H9 (cell line): ENCODE measurements at regions not wholly inside any gene's neighbourhood (a gene's known extent, or its start where the extent isn't known, plus 50 kb on each side); places are given as distances from the start of the nearest gene placed in this dataset.

Experiments used
- DNase-seq: peaks from one replicate; pipeline ENCODE4 v3.0.0-alpha.2; 2017
- H2AFZ ChIP-seq: one replicate; pipeline ENCODE4 v1.6.1; 2013; ENCODE audit warnings: mild to moderate bottlenecking, low read length, control low read depth, moderate library complexity
- H2AK5ac ChIP-seq: 2 replicates; pipeline ENCODE4 v1.6.1; 2013; ENCODE audit warnings: low read length, control low read depth, mixed read lengths; ENCODE audit not compliant: insufficient read length
- H2BK120ac ChIP-seq: one replicate; pipeline ENCODE4 v1.6.1; 2013; ENCODE audit warnings: low read depth, mild to moderate bottlenecking, low read length, control low read depth, inconsistent platforms; ENCODE audit not compliant: poor library complexity, severe bottlenecking
- H2BK12ac ChIP-seq: 2 replicates; pipeline ENCODE4 v1.6.1; 2013; ENCODE audit warnings: low read length, control low read depth, mixed read lengths, low read depth; ENCODE audit not compliant: insufficient read length
- H2BK15ac ChIP-seq: 2 replicates; pipeline ENCODE4 v1.6.1; 2013; ENCODE audit warnings: low read depth, low read length, control low read depth
- H2BK20ac ChIP-seq: one replicate; pipeline ENCODE4 v1.6.1; 2013; ENCODE audit warnings: low read depth, mild to moderate bottlenecking, low read length, control low read depth, inconsistent platforms; ENCODE audit not compliant: poor library complexity, severe bottlenecking
- H2BK5ac ChIP-seq: 2 replicates; pipeline ENCODE4 v1.6.1; 2013; ENCODE audit warnings: low read length, control low read depth, mixed read lengths; ENCODE audit not compliant: insufficient read length
- H3K14ac ChIP-seq: 2 replicates; pipeline ENCODE4 v1.6.1; 2013; ENCODE audit warnings: low read length, control low read depth; ENCODE audit not compliant: insufficient read depth
- H3K18ac ChIP-seq: 2 replicates; pipeline ENCODE4 v1.6.1; 2013; ENCODE audit warnings: low read depth, mild to moderate bottlenecking, mixed read lengths, low read length, control low read depth; ENCODE audit not compliant: insufficient read length
- H3K23ac ChIP-seq: 2 replicates; pipeline ENCODE4 v1.6.1; 2013; ENCODE audit warnings: low read length, control low read depth, mixed read lengths, low read depth; ENCODE audit not compliant: insufficient read length
- H3K23me2 ChIP-seq: 2 replicates; pipeline ENCODE4 v1.6.1; 2013; ENCODE audit warnings: low read depth, mild to moderate bottlenecking, mixed read lengths, low read length, control low read depth; ENCODE audit not compliant: insufficient read length, poor library complexity, severe bottlenecking
- H3K27ac ChIP-seq: 2 replicates; pipeline ENCODE4 v1.5.1; 2013; ENCODE audit warnings: low read length, control low read depth, mixed read lengths, low read depth; ENCODE audit not compliant: insufficient read length
- H3K27me3 ChIP-seq: 2 replicates; pipeline ENCODE4 v1.6.1; 2013; ENCODE audit warnings: low read length, control low read depth, inconsistent platforms; ENCODE audit not compliant: insufficient read depth
- H3K4ac ChIP-seq: 2 replicates; pipeline ENCODE4 v1.6.1; 2013; ENCODE audit warnings: low read depth, mild to moderate bottlenecking, control low read depth, inconsistent platforms, low read length, moderate library complexity
- H3K4me1 ChIP-seq: 2 replicates; pipeline ENCODE4 v1.6.1; 2013; ENCODE audit warnings: low read length, control low read depth, inconsistent platforms; ENCODE audit not compliant: insufficient read depth
- H3K4me2 ChIP-seq: 2 replicates; pipeline ENCODE4 v1.6.1; 2013; ENCODE audit warnings: low read length, control low read depth, mixed read lengths; ENCODE audit not compliant: insufficient read length, insufficient read depth
- H3K56ac ChIP-seq: 2 replicates; pipeline ENCODE4 v1.6.1; 2013; ENCODE audit warnings: low read depth, mild to moderate bottlenecking, mixed read lengths, low read length, control low read depth; ENCODE audit not compliant: insufficient read length
- H3K79me1 ChIP-seq: 2 replicates; pipeline ENCODE4 v1.6.1; 2013; ENCODE audit warnings: low read depth, mild to moderate bottlenecking, moderate library complexity, low read length, control low read depth, inconsistent platforms; ENCODE audit not compliant: insufficient read depth, poor library complexity, severe bottlenecking
- H3K79me2 ChIP-seq: 2 replicates; pipeline ENCODE4 v1.6.1; 2013; ENCODE audit warnings: low read length, control low read depth, inconsistent platforms; ENCODE audit not compliant: insufficient read depth
- H3K9ac ChIP-seq: 2 replicates; pipeline ENCODE4 v1.6.1; 2013; ENCODE audit warnings: low read length, control low read depth, mixed read lengths; ENCODE audit not compliant: insufficient read length; ENCODE audit errors: extremely low read depth
- H3K9me3 ChIP-seq: one replicate; pipeline ENCODE4 v1.6.1; 2013; ENCODE audit warnings: low read depth, low read length, inconsistent platforms; ENCODE audit not compliant: control insufficient read depth
- H3T11ph ChIP-seq: one replicate; pipeline ENCODE4 v1.6.1; 2013; ENCODE audit warnings: mild to moderate bottlenecking, low read length, control low read depth, inconsistent platforms
- H4K20me1 ChIP-seq: one replicate; pipeline ENCODE4 v1.6.1; 2013; ENCODE audit not compliant: control insufficient read depth, insufficient read length, insufficient read depth
- H4K5ac ChIP-seq: 2 replicates; pipeline ENCODE4 v1.6.1; 2013; ENCODE audit warnings: low read depth, mild to moderate bottlenecking, mixed read lengths, low read length, control low read depth; ENCODE audit not compliant: insufficient read length
- H4K8ac ChIP-seq: replicated peaks from 2 replicates; pipeline ENCODE4 v1.6.1; 2013; ENCODE audit warnings: low read length, control low read depth, mixed read lengths, low read depth; ENCODE audit not compliant: insufficient read length
- H4K91ac ChIP-seq: 2 replicates; pipeline ENCODE4 v1.6.1; 2013; ENCODE audit warnings: low read depth, mild to moderate bottlenecking, moderate library complexity, mixed read lengths, low read length, control low read depth; ENCODE audit not compliant: insufficient read length
- H3K27ac Mint-ChIP-seq, 3 experiments: 2 replicates in 2 of 3; 3 replicates in 1 of 3; pipeline ENCODE4 v1.8.0; 2020 to 2021; ENCODE audit warnings: mixed read lengths in 3 of 3, mild to moderate bottlenecking in 1 of 3, moderate library complexity in 1 of 3
- H3K27me3 Mint-ChIP-seq: 2 replicates; pipeline ENCODE4 v1.8.0; 2021; ENCODE audit warnings: low read depth, mild to moderate bottlenecking, moderate library complexity, mixed read lengths
- H3K36me3 Mint-ChIP-seq, 3 experiments: 2 replicates in 2 of 3; 3 replicates in 1 of 3; pipeline ENCODE4 v1.8.0; 2020 to 2021; ENCODE audit warnings: low read depth in 3 of 3, mixed read lengths in 3 of 3; ENCODE audit not compliant: insufficient read depth in 1 of 3
- H3K4me1 Mint-ChIP-seq, 2 experiments: 2 replicates each; pipeline ENCODE4 v1.8.0; 2020; ENCODE audit warnings: mixed read lengths in 2 of 2
- H3K4me3 Mint-ChIP-seq, 2 experiments: 2 replicates in 1 of 2; 3 replicates in 1 of 2; pipeline ENCODE4 v1.8.0; 2020 to 2021; ENCODE audit warnings: mild to moderate bottlenecking in 2 of 2, mixed read lengths in 2 of 2, moderate library complexity in 1 of 2
- H3K9me3 Mint-ChIP-seq, 2 experiments: 2 replicates in 1 of 2; 3 replicates in 1 of 2; pipeline ENCODE4 v1.8.0; 2020; ENCODE audit warnings: mild to moderate bottlenecking in 2 of 2, mixed read lengths in 2 of 2, moderate library complexity in 1 of 2
- CTCF ChIP-seq: fragments of 200-600 bp; sonication (generic); conservative IDR thresholded peaks from 3 replicates; pipeline ENCODE4 v1.8.0; 2021; ENCODE audit warnings: antibody characterized with exemption, mild to moderate bottlenecking
- WGBS: extraction: QIAGEN DNeasy Blood & Tissue Kit; methylation state at CpG from one replicate; pipeline ENCODE4 v1.1.7; 2013; ENCODE audit warnings: missing lambda C conversion rate, low lambda C conversion rate, mixed read lengths; ENCODE audit not compliant: insufficient read length; ENCODE audit errors: extremely low coverage; 5-methylcytosine and 5-hydroxymethylcytosine counted together

GRCh38 chr2:12487253-12488004 is 229.3 kb upstream of the TRIB2 start:
- Histone ChIP-seq H3K4me1 (no peaks in the 10 kb centered on the region), H4K91ac (no peak overlapping the region), H2AFZ (no peak overlapping the region), H2BK20ac (no peak overlapping the region), H4K8ac (no peak overlapping the region), H2BK12ac (no peak overlapping the region), H2BK5ac (no peak overlapping the region), H2BK120ac (no peak overlapping the region), H3K79me2 (no peaks in the 10 kb centered on the region), H3K9ac (no peak overlapping the region), H4K20me1 (no peaks in the 10 kb centered on the region), H3T11ph (no peak overlapping the region), H2AK5ac (no peak overlapping the region), H4K5ac (no peak overlapping the region), H3K79me1 (no peaks in the 10 kb centered on the region), H2BK15ac (no peak overlapping the region), H3K23ac (no peak overlapping the region), H3K56ac (no peak overlapping the region), H3K9me3 (no peaks in the 10 kb centered on the region), H3K27me3 (no peaks in the 10 kb centered on the region), H3K4me2 (no peak overlapping the region), H3K23me2 (no peaks in the 10 kb centered on the region), H3K14ac (no peak overlapping the region), H3K18ac (no peak overlapping the region), H3K4ac (no peak overlapping the region), H3K27ac (no peak overlapping the region)
- Mint-ChIP-seq H3K9me3 (no peaks in the 10 kb centered on the region), H3K4me3 (no peak overlapping the region), H3K27me3 (no peaks in the 10 kb centered on the region), H3K27ac (no peak overlapping the region), H3K4me1 (peaks cover 4 to 12% of the 10 kb centered on the region in 2 experiments), H3K36me3 (no peaks in the 10 kb centered on the region)
- no peak for DNase-seq
- WGBS, result no CpG with 5 or more reads among the region's 8 CpGs
- no peak for TF ChIP-seq CTCF
